NK-92 treated with Interleukin-12 subunit alpha and Interleukin-12 subunit beta, amount 100 ng/mL, for 24 hours (cell line): ENCODE measurements at regions not wholly inside any gene's neighbourhood (a gene's known extent, or its start where the extent isn't known, plus 50 kb on each side); places are given as distances from the start of the nearest gene placed in this dataset.

Experiments used
- DNase-seq: peaks from one replicate; lab custom pipeline; 2025; lab: John Stamatoyannopoulos, UW

DNA sequence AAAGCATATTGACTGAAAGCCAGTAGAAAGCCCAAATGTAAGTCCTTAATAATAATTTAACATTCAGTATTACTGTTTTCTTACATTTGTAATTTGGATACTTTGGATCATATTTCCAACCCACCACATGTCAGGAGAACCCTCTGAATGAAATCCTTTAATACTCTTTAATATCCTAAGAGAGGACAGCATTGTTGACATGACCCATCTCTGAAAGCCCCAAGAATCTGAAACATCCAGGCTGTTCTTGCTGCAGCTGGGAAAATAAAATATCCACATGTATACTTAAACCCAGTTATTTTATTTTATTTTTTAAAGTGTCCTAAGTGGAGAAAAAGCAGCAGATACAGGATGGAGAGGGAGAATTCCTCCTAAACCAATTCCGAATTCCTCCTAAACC lies 130.8 kb upstream of the RIPOR2 start:
- no peak for DNase-seq

DNA sequence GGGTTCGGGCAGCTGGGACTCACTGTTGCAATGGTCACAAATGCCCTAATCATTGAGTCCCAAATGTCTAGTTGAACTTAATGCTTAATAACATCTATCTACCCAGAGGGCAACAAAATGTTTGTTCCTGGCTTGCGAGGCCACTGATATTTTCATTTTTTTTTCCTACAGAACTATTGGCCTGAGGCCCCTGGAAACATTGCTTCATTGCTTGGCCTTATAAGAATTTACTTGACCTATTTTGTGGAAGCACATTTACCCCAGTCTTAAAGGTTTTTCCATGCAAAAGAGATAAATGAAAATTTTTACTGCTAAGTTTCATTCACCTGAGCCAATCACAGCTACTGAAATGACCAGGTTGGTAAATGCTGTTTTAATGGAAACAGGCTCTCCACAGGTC lies 133.1 kb upstream of the RIPOR2 start:
- no peak for DNase-seq

DNA sequence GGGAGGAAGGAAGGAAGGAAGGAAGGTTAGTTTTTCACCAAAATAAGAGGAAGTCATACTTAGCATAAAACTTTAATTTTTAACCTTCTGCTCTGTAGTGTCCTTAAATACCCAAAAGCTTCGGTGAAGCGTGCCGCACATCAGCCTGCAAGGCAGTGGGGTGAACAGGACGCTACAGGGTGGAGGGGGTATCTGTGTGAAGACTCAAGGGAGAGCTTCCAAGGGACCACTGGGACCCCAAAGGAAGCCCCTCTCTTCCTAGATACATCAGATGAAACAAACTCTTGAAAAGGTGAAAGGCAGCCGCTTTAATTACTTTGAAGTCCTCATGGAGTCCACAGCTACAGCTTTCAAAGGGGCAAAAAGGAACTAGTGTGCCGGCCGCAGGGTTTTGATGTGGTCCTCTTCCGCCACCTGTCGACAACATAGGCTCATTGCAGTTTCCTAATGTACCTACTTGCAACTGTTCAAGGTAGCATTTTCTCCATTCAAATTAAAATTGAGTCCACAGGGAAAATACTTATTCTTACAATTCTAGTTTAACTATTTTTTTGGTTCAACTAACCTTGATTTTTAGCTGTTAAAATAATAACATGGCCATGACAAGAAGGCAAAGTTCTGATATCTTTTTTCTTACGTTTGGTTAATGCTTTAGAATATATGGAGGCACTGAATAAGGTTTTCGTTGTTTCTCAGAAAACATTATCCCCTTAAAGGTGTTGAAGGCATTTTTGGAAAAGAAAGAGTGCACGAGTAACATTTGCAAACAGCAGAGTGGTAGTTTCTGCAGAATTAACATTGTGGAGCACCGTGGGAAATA lies 135.0 kb upstream of the RIPOR2 start:
- peak; percentile 49 for DNase-seq

DNA sequence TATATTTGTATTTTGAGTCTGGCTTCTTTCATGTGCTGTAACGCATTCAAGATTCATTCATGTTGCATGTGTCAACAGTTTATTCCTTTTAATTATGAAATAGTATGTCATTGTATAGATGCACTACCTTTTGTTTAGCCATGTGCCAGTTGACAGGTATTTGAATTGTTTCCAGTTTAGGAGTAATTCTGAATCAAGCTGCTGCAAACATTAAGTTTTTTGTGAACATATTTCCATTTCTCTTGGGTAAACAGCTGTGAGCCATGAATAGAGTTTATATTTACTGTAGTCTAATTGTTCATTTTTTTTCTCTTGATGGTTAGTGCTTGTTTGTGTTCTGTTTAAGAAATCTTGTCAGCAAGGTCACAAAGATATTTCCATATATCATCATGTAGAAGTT lies 142.4 kb upstream of the RIPOR2 start:
- DNase-seq, result no peak

DNA sequence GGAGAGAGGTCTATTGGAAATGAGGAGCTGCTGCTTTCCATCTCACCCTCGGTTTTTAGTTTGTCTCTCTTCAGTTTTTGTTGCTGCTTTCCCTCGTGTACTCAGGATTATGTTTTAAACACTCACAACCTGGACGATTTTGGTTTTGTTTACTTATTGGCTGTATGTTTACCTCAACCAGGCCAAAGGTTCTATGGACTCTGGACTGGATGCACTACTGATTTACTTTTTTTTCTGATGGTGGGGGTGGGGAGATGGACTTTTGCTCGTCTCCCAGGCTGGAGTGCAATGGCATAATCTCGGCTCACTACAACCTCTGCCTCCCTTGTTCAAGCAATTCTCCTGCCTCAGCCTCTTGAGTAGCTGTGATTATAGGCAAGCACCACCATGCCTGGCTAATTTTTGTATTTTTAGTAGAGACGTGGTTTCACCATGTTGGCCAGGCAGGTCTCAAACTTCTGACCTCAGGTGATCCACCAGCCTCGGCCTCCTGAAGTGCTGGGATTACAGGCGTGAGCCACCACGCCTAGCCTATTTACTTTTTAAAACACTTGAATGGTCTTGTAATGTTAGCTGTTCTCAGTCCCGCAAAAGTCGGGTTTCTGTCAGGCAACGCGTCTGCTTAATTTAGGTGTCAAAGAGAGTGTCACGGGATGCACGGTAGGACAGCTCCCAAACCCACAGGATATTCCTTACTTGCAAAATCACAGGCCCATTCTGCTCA lies 148.2 kb upstream of the RIPOR2 start:
- DNase-seq, result no peak

DNA sequence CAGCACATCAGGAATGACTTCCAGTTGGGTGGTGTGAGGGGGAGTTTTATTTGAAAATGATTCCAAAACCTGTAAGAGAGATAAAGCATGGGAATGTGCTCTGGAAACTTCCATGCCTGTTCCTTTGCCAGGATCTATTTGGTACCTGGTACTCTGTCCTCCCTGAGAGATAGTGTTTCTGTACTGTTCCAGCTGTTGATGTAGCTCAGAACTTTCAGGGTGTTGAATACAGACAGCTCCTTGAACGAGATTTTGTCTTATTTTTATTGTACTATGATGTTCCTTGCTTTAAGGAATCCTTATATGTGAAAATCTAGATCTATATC lies 148.7 kb upstream of the RIPOR2 start:
- DNase-seq, result no peak

DNA sequence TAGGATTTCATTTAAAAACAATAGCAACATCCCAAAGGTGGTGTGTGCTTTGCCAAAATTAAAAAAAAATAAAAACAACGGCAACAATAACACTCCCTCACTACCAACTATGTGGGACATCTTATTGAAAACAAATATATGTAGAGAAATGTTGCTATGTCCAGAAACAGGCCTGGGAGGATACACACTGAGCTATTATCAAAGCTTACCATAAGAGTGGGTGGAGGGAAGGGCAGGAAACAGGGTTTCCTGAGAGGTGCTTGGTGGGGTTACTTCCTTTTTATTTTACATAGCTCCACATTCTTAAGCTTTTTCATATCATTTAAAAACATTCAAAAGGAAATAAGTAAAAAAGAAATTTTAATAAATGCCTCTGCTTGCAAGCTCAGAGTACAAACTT lies 150.0 kb upstream of the RIPOR2 start:
- DNase-seq, result no peak

DNA sequence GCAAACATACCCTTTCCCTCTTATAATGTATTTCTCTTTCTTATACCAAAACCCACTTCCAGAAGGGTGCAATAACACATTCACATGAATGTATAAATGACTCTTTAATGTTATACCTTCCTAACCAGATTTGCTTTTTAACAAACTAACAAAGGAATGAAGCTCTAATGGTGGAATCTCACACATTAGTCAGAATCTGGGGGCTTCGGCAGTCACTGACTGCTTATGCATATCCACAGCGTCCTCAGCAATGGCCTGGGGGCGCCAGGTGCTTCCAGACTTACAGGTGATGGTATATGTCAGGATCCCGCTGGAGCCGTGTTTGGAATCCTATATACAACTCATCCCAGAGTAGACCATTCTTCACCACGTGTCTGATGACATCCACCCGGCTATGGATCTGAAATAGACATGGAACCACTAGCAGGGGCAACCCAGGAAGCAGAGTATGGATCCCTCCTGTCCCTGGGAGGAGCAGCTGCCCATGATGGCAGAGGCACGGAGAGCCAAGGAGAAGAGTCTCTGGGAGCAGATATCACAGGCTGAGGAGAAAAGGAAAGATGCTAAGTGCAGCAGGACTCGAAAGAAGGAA lies 150.8 kb upstream of the RIPOR2 start:
- DNase-seq, result no peak

DNA sequence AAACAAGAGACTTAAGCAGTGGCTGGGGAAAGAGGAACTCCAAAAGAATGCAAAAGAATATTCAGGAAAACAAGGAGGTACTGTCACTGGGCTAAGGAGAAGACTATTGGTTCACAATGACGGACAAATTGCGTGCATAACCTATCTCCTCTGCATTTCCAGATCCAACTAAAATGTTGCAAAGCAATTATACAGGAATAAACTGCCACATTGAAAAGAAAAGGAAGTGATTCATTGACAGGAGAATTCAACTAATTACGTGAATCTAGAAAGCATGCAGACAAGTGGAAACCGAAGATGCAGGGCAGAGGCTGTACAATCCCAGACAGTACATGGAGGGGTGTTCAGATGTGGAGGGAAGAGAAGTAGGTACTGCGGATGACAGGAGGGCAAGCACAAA lies 152.8 kb upstream of the RIPOR2 start:
- DNase-seq, result no peak

DNA sequence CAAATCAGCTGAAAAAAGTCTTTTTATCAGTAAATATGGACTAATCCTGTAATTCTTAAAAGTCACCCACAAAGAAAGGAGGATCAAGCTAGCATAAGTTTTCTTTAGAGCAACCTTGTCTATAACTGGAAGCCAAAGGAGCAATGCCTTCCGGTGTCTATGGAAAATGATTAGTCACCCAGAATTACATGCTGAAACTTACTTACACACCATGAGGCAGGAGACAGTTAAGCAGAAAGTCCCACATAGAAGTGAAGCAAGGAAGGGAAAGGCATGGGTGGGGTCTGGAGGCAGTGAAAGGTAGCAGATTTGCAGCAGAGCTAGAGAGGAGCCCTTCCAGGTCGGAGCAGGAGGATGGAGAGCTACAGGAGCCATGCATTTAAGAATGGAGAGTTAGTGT lies 153.7 kb upstream of the RIPOR2 start:
- DNase-seq, result no peak

DNA sequence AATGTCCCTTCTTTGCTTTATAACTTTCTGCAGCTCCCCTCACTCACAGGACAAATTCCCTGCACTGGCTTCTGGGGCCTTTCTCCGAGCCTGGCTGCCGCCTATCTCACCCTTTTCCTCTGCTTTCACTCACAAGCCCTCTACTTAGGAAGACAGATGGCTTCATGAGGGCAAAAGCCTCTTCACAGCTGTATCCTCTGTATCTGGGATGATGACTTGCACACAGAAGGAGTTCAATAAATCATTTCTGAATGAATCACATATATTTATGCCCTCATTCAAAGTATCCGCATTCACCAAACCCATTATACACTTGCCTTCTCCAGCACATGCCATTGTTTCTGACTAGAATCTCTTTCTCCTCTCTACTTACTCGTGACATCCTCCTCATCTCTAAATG lies 159.0 kb upstream of the RIPOR2 start:
- no peak for DNase-seq

DNA sequence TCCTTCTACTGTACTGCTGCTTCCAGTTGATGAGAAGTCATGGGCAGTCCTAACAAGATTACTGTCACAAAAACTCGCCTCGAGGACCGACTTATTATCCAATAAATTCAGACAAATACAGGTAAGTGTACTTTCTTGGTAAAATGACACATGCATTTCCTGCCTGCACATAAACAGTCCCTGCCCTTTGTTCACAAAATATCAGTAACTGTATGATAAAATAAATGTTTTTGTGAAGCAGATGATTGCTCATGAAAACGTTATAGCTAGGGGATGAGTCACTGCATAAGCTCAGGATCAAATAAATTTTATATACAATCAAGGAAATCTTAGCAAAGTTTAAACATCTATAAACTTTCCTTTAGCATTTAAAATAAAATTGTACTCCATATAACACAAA lies 164.5 kb upstream of the RIPOR2 start:
- DNase-seq, result no peak

DNA sequence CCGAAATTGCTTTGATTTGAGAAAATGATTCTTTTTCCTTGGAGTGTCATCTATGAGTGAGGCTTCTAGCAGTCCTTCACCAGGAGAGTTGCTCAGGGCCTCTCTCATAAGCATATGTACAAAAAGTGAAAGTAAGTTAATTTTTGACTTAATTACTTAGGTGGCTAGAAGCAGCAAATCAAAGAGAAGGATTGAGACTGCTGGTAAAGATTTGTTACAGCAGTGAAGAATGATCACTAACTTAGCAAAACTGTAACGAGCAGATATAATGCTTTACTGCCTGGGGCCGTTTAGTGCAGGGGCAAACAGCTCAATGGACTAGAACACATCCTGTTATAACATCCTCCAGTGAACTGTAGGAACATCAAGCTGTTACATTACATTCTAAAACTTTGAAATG lies 167.8 kb upstream of the RIPOR2 start:
- no peak for DNase-seq

DNA sequence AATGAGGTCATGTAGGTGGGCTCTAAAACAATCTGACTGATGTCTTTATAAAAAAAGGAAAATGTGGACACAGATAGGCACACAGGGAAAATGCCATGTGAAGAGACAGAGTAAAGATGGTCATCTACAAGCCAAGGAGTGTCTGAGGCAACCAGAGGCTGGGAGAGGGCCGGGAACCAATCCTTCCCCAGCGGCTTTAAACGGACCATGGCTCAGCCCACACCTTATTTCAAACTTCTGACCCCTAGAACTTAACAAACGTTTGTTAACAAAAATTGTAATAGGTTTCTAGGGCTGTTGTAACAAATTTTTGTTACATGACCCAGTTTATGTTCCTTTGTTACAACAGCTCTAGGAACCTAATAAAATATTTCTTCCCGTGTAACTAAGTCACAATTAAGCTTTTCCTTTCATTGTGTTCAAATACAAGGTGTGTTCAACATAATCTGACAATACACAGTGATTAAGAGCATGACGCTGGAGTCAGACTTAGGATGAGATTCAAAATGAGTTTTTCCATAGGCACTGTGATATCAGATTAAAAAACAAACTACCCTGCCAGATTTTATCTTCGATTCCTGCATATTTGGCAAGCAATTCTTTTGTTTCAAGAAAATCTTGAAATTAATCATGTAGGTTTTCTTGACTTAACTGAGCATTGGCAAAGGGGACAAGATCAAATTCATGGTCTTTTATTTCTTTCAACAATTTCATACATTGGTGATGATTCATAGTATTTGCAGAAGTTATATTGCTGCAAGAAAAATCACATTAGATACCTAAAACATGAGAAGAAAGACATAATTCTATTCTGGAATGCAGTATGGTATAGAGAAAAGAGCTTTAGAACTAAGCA lies 169.5 kb upstream of the RIPOR2 start:
- no peak for DNase-seq

DNA sequence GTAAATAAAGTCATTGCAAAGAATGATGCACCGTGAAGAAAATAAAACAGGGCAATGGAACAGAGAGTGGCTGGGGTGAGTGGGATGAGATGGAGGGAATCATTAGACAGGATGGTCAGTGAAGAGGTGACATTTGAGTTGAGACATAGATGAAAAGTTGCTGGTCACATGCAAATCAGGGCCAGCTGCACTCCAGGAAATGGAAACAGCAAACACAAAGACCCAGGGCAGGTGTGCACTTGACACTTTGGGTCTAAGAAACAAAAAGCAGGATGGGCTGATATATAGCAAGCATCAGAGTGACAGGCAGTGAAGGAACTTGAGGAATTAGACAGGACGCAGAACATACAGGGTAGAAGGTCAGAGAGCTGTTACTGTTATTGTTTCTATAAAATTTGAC lies 171.5 kb upstream of the RIPOR2 start:
- DNase-seq, result no peak

DNA sequence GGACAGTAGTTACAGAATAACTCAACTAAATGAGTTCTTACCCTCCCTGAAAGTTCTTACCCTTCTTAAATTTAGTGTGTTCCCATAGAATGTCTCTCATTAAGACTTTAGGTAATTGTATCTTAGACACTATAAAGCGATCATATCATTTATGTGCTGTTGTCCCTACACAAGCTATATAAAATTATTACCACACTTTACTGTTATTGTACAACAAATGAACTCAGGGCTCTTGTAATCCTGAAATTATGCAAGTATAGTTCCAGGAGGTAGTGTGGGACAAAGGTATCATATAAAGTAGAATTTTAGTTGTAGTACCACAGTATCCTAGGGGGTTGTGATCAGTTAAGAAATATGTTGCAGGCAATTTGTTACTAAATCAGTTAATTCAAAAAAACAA lies 167.4 kb upstream of the CARMIL1 start:
- no peak for DNase-seq

DNA sequence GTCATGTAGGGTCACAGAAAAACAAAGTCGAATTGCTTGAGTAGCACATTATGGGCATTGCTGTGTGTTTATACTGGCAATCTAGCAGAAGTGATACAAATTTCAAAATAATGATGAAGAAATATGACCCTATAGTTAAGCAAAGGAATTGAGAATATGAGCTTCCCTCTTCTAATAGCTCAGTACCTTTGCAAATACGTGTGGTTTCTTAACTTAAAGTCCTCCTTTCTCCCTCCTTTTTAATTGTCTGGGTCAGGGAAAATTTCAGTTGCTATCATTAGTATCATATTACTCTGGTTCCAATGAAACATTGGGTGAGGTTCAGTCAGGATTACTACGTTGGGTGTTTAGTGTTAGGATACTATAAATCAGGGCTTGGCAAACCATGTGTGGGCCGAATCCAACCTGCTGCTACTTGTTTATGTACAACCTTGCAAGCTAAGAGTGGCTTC lies 166.8 kb upstream of the CARMIL1 start:
- no peak for DNase-seq

DNA sequence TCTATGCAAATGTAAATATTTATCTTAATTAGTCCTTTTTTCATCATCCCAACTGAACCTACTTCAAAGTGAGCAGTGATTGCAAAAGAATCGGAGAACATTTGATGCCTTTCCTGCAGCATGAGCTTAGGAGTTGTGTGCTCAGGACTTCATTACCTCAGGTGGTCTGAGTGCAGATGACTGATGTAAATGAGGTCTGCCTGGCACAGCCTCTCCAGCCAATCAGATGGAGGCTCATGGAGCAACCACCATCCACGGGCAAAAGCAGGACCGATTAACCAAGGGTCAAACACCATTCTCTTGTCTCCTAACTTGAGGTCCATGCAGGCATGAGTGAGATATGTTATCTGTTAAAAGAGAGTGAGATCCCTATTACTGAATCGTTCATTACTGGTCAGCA lies 165.7 kb upstream of the CARMIL1 start:
- DNase-seq, result no peak

DNA sequence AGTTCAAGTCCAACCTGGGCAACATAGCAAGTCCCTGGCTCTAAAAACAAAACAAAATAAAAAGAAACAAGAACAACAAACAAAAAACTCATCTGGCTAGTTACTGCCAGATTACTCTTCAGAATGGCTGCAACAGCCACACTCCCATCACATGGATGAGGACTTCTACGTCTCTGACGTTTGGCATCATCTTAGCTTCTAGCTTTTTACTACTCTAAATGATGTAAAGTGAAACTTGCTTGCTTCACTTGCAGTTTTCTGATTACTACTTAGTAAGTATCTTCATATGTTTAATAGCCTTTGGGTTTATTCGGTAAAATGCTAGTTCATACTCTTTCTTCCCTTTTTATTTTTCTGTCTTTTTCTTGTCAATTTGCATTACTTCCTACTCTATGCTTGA lies 161.1 kb upstream of the CARMIL1 start:
- no peak for DNase-seq

DNA sequence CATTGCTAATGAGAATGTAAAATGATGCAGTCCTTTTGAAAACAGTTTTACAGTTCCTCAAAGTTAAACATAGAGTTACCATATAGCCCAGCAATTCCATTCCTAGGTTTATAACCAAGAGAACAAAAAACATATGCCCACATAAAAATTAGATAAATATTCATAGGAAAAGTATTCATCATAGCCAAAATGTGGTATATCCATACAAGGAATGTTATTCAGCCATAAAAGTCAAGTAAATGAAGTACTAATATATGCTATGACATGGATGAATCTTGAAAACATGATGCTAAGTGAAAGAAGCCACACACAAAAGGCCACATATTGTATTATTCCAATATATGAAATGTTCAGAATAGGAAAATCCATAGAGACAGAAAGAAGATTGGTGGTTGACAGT lies 158.0 kb upstream of the CARMIL1 start:
- DNase-seq, result no peak

DNA sequence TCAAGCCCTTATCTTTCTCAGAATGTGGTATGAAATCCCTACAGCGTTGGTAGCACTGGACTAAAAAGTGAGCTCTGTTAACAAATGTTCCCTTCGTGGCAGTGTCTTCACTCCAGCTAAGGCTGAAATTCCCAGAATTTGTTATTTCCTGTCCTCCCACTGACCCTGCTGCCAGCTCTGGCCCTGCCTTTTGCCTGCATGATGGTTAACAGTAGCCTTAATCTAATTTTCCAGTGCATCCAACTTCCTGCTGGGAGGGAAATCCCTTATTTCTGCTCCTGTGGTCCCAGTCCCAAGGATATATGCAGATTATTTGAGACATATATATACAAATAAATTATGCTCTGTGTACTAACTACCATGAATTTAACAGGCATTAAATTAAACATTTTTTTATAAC lies 157.2 kb upstream of the CARMIL1 start:
- no peak for DNase-seq

DNA sequence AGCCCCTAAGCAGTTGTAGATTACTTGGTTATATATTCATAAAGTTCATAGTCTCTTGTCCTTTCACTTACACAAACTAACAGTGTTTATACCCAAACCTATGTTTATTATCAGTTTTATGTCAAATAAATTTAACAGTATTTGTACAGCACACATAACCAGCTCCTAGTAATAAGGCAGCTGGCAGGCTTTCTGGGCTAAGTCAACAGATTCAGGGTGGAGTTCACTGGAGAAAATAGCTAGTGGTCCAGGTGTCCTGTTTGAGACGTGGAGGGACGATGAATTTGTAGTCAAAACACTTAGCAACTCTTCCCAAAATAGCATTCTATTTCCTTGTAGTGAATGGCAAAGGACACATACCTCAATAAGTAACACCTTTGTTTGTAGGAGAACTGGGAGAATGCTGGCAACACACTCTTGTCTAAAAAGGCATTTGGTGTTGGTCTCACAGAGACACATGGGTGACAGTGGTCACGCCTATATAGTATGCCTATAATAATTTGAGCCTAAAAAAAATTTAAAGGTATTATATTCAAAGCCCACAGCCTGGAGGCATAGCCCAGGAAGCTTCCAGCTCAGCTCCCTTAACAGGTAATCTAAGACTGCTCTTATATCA lies 156.4 kb upstream of the CARMIL1 start:
- no peak for DNase-seq
